ENCODE measurements at regions not wholly inside any gene's neighbourhood (a gene's known extent, or its start where the extent isn't known, plus 50 kb on each side); places are given as distances from the start of the nearest gene placed in this dataset.

DNA sequence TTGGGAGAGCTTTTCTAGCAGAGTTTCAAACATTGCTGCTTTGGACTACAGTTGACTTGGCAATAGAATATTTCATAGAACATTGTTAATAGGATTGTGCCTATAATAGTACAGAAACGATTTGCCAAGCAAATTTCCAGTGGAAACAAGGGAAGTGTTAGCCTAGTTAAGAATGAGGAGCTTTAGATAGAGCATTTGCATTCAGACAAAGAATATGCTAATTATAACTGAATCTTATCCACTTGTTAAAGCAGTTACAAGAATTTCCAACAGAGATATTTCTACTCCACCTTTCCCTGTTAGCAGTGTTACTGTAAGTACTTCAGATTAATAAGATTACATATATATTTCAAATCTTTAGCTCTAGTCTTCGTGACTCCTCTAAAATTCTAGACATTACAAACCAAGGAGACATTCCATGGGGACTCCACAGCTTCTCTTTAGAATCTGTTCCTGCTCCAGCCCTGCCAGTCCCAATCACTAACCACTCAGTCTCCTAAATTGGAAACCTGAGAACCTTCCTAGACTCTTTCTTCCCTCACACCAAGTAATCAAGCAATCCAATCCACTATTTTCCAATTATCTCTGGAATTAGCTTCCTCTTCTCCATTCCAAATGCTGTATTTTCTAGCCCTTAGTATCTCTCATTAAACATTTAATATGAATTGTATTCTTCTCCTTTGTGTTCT is 141.8 kb upstream of the PBX1 start:
- no peak for TF ChIP-seq CTCF (conservative IDR thresholded peaks at IDR 0.05; ENCODE audit: low read length)
- TF ChIP-seq EZH2phosphoT487 (IDR thresholded peaks at IDR 0.05; ENCODE audit: borderline replicate concordance, low read depth, low read length) = no peak
